Vagina (tissue), 2 donors: ENCODE measurements at regions not wholly inside any gene's neighbourhood (a gene's known extent, or its start where the extent isn't known, plus 50 kb on each side); places are given as distances from the start of the nearest gene placed in this dataset. TPM values are rescaled to one million over a fixed set of nuclear protein-coding genes. Genes with fewer than 3 reads are reported as not detected.

Source experiments
- DNase-seq, 2 donors: peaks; one replicate each; pipeline ENCODE4 v3.0.0-alpha.2; 2017; ENCODE audit errors: extremely low spot score in 2 of 2
- H3K27ac ChIP-seq: fragments of 200-600 bp; sonication (generic); one replicate; pipeline ENCODE4 v1.5.1; 2019
- H3K27me3 ChIP-seq: fragments of 200-600 bp; sonication (generic); one replicate; pipeline ENCODE4 v1.5.1; 2019
- H3K36me3 ChIP-seq, 2 donors: fragments of 200-600 bp; sonication (generic); one replicate each; pipeline ENCODE4 v1.5.1; 2017 to 2019
- H3K4me1 ChIP-seq: fragments of 200-600 bp; sonication (generic); one replicate; pipeline ENCODE4 v1.5.1; 2019
- H3K4me3 ChIP-seq, 2 donors: fragments of 200-600 bp; sonication (generic); 1 replicate in 1 of 2; 2 replicates in 1 of 2; pipeline ENCODE4 v1.5.1; 2016 to 2019
- H3K9me3 ChIP-seq: fragments of 200-600 bp; sonication (generic); one replicate; pipeline ENCODE4 v1.5.1; 2019
- CTCF ChIP-seq, 3 experiments: fragments of 450-650 bp in 2 of 3; fragments of 200-600 bp in 1 of 3; sonication (generic) in 1 of 3; IDR thresholded peaks; one replicate each; pipeline ENCODE4 v1.5.1; 2017 to 2019; ENCODE audit warnings: antibody characterized with exemption in 3 of 3, mild to moderate bottlenecking in 2 of 3, moderate library complexity in 2 of 3
- POLR2A ChIP-seq, 2 donors: fragments of 450-650 bp; IDR thresholded peaks; one replicate each; pipeline ENCODE4 v1.6.1; 2017; ENCODE audit warnings: antibody characterized with exemption in 2 of 2, mild to moderate bottlenecking in 2 of 2, moderate library complexity in 2 of 2
- POLR2AphosphoS5 ChIP-seq, 2 donors: sonication (generic); formaldehyde crosslinking; IDR thresholded peaks; one replicate each; pipeline ENCODE4 v1.9.0; 2017; ENCODE audit warnings: antibody characterized with exemption in 2 of 2, mild to moderate bottlenecking in 2 of 2, low read depth in 1 of 2; ENCODE audit not compliant: insufficient read depth in 1 of 2
- intact Hi-C: fragments of 100-400 bp; cut with DNase I; formaldehyde crosslinking; loops from one replicate; pipeline ENCODE4 v1.15.1; 2023
- small RNA-seq: library from RNA; depleted of rRNA; stranded (forward); fragments of <200 nt; gene quantifications from one replicate; pipeline ENCODE3, GENCODE V24; 2016

GRCh38 chr11:127054153-127054552 lies 53.6 kb upstream of the KIRREL3 start:
- intact Hi-C loops = no loop called here
- no peaks in the 10 kb centered on the region for H3K4me1 ChIP-seq
- H3K36me3 ChIP-seq = no peaks in the 10 kb centered on the region
- no peak overlapping the region for H3K4me3 ChIP-seq
- no peak for DNase-seq
- no peaks in the 10 kb centered on the region for H3K27me3 ChIP-seq
- no peaks in the 10 kb centered on the region for H3K9me3 ChIP-seq
- no peak for TF ChIP-seq POLR2A (IDR thresholded peaks at IDR 0.05)
- TF ChIP-seq POLR2AphosphoS5 (IDR thresholded peaks at IDR 0.05; ENCODE audit: insufficient read depth in 1 of 2, low read depth in 1 of 2) = no peak
- no peak for TF ChIP-seq CTCF (IDR thresholded peaks at IDR 0.05)
- H3K27ac ChIP-seq = no peak overlapping the region

- Histone ChIP-seq H3K36me3 (no peaks in the 10 kb centered on the region), H3K9me3 (no peaks in the 10 kb centered on the region), H3K4me3 (no peak overlapping the region), H3K27ac (no peak overlapping the region), H3K4me1 (no peaks in the 10 kb centered on the region), H3K27me3 (no peaks in the 10 kb centered on the region)
- DNase-seq = no peak
- intact Hi-C loops = no loop called here
- TF ChIP-seq CTCF (IDR thresholded peaks at IDR 0.05) (no peak), POLR2A (IDR thresholded peaks at IDR 0.05) (no peak), POLR2AphosphoS5 (IDR thresholded peaks at IDR 0.05; ENCODE audit: insufficient read depth in 1 of 2, low read depth in 1 of 2) (no peak)
These were observed 51.8 kb upstream of the KIRREL3 start for GRCh38 chr11:127052404-127052803.

Small RNA genes in the stretch of these regions (small RNA-seq; reads per million reads assigned to genes)
- not detected for gene RN7SKP279
